SK-MEL-5 (cell line): ENCODE measurements at regions not wholly inside any gene's neighbourhood (a gene's known extent, or its start where the extent isn't known, plus 50 kb on each side); places are given as distances from the start of the nearest gene placed in this dataset.

ENCODE experiments used
- DNase-seq: peaks from one replicate; pipeline ENCODE4 v3.0.0-alpha.2; 2016; ENCODE audit warnings: low read depth, low spot score
- in situ Hi-C: cut with HindIII; loops from 2 replicates; pipeline ENCODE4 v1.10.0; 2016; ENCODE audit warnings: low sequenced_read_pairs, high pct_unique_total_duplicates, low pct_unique_long_range_greater_than_20kb

DNA sequence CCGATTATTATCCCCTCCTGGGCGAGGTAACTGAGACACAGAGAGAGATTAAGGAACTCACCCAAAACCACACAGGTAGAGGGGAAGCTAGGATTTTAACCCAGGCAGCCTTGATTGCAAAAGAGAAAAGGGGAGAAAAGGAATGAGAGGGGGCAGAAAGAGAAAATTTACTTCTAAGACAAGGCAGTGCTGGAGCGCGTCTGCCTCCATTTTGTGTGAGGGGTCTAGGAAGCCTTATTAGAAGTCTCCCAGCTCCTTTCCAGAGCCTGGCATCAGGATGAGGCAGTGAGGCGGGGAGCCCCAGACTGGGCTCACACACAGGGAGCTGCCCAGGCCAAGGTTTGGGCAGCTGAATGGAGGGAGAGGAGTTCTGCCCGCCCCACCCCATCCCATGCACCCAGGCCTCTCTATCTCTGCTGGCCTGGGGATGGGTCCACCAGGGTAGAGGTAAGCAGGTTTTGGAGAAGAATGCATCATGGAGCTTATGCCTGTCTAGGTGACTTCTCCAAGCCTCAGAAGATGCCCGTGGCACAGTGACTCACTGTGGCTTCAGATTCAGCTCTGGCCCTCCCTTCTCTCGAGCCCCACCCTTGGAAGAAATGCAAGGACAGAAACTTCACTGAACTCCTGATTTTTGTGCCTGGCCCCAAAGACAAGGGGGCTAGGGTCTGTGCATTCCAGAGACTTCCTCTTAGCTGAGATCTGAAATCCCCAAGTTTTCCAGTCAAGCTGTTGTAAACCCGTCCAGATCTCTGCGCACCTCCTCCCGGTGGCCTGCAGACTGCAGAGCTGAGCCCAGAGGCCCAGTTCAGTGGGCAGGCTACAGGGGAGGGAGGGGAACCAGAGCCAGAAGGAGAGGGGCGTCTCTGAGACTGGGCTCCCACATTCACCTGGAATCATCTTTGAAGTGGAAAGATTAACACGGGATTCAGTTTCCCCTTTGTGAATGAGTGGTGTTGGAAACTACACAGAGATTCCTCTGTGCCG lies 95.1 kb upstream of the CDH5 start:
- in situ Hi-C loops: no loop called here
- no peak for DNase-seq

- in situ Hi-C loops: no loop called here
- peak; percentile 66 for DNase-seq
Observed at GRCh38 chr16:66270333-66270927, 96.1 kb upstream of the CDH5 start.

DNA sequence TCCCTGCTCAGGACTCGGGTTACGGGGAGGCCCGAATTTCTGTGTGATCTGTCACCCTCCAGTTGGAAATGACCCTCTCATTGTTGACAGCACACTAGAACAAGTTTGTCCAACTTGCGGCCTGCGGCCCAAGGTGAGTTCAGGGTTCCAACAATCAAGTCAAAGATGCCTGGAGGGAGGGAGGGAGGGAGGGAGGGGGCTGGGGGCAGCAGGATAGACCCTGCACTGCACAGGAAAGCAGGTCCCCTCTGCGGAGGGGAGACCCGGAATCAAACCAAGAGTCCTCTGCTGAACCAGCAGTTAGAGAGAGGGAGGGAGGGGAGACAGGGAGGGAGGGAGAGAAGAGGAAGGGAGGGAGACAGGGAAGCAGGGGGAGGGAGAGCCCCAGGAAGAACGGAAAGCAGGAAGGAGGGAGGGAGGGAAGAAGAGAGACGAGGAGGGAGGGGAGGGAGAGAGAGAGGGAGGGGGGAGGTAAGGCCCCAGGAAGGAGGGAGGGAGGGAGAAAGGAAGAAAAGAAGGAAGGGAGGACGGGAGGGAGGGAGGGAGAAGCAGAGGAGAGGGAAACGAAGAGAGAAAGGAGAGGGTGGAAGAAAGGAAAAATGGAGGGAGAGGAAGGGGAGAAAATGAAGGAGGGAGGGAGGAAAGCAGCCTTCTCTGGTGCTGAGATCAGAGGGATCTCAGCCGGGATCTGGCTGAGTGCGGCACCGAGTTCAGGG lies 96.7 kb upstream of the CDH5 start:
- in situ Hi-C loops: no loop called here

GRCh38 chr16:66267292-66268014 lies 99.0 kb upstream of the CDH5 start:
- in situ Hi-C loops: no loop called here

More for the DNA sequence above, 96.7 kb upstream of the CDH5 start:
- DNase-seq: no peak

DNA sequence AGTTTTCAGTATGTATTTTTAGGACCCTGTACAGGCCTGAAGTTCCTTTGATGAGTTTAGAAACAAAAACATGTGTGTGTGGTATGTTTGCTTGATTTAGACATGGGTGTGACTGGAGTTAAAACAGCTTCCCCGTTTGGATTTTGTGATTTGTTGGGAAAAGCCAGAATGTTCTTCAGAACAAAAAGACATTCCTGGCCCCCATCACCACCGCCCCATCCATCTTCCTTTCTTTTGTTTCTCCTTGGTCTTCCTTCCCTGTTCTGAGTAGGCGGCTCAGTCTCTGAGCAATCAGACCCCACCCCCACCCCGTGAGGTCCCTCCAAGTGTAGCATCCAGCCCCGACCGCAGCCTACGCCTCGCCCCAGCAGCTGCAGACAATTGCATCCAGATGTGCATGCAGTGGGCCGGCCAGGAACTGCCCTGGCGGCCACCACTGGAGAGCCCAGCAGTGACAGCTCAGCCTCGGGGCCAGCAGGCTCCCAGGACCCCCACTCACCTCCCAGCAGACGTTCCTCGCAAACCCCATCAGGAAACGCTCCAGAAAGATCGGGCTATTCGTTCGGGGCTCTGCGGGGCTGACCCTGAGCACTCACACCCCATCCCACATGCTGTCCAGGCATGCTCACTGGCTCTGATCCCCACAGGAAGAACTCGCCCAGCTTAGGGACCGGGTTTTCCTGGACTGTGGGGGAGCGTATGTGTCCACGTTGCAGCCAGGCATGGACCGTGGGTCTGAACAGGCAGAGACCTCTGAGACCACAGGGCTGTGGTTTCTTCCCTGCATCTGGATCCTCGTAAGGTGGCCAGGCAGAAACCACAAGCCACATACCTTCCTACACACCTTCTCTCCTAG lies 99.8 kb upstream of the CDH5 start:
- in situ Hi-C loops: no loop called here
- DNase-seq: no peak

More at GRCh38 chr16:66267292-66268014, 99.0 kb upstream of the CDH5 start:
- DNase-seq: no peak

DNA sequence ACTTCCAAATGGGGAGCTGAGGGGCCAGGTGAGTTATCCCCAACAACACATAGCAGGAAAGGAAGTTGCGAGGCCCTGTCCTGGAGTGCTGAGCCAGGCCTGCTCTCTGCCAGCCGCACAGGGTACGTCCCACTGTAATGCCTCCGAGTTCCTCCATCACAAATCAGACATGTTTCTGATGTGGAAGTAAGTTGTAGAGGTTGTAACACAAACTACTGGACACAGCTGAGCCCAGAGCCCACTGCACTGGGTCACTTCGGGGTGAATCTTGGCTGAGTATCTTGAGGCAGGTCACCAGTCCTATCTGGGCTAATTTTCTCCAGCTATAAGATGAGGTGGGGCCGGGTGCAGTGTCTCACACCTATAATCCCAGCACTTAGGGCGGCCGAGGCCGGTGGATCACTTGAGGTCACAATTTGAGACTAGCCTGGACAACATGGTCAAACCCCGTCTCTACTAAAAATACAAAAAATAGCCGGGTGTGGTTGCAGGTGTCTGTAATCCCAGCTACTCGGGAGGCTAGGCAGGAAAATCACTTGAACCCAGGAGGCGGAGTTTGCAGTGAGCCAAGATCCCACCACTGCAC lies 100.8 kb upstream of the CDH5 start:
- in situ Hi-C loops: no loop called here
- DNase-seq: no peak

DNA sequence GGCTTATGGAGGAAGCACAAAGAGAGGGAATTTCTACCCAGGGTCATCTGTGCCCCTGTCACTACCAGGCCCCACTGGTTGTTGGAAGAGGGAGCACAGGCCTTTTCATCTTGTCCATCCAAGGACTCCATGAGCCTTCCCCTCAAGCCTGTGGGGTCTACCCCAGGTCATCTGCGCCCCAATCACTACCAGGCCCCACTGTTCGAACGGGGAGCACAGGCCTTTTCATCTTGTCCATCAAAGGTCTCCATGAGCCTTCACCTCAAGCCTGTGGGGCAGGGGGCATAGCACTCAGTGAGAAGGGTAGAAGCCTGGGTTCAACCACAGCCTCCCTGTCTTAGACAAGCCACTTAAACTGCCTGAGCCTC lies 101.5 kb upstream of the CDH5 start:
- DNase-seq: no peak
- in situ Hi-C loops: no loop called here

- in situ Hi-C loops: no loop called here
- no peak for DNase-seq
Observed at GRCh38 chr16:66264311-66265047, 102.0 kb upstream of the CDH5 start.

DNA sequence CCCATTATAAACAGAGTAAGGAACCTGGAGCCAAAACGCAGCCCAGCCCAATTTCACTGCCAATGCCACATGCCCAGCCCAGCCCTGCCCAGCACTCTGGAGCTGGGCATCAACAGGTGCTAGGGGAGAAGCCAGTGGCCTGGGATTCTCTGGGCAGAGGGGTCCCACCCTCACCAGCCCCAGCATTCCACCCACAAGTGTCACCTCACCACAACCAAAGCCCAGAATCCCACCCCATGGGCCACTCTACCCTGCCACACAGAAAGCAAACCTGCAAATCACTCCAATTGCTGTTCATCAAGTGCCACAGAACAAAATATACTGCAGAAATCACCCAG lies 102.5 kb upstream of the CDH5 start:
- no peak for DNase-seq
- in situ Hi-C loops: no loop called here

GRCh38 chr16:66263168-66263972 lies 103.1 kb upstream of the CDH5 start:
- in situ Hi-C loops: no loop called here
- DNase-seq: no peak

DNA sequence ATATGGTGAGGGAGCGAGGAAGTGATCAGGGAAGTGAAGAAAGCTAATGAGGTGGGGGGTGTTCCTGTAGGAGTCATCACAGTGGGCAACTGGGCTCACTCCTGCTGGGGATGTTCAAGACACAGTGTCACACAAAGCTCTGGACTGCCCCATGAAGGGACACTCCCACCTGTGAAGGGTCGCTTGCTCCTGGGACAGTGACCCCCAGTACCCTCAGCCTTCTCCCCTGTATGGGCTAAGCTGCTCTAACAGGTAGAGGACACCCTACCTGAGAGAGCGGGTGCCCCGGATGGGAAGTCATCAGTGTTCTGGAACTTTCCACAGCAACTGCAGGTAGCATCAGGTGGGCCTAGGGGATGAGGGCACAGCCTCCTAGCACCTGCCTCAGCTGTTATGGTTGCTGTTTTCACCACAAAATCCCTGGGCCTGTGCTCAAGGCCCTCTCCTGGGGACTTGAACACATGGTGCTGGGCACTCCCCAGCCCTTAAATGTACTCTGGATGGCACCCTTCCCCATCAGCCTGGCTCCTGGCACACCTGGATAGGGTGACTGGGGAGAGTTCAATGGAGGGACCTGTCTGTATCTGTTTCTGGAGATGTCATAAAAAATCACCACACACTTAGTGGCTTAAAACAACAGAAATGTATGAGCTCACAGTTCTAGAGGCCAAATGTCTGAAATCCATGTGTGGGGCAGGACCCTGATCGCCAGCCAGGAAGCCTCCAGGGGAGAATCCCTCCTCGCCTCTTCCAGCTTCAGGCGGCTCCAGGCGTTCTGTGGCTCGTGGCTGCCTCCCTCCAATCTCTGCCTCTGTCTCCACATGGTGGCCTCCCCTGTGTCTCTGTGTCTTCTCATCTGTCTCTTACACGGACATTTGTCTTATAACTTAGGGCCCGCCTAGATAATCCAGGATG lies 104.0 kb upstream of the CDH5 start:
- in situ Hi-C loops: no loop called here
- no peak for DNase-seq

- in situ Hi-C loops: no loop called here
- DNase-seq: no peak
Observed at GRCh38 chr16:66261826-66262225, 104.7 kb upstream of the CDH5 start.

DNA sequence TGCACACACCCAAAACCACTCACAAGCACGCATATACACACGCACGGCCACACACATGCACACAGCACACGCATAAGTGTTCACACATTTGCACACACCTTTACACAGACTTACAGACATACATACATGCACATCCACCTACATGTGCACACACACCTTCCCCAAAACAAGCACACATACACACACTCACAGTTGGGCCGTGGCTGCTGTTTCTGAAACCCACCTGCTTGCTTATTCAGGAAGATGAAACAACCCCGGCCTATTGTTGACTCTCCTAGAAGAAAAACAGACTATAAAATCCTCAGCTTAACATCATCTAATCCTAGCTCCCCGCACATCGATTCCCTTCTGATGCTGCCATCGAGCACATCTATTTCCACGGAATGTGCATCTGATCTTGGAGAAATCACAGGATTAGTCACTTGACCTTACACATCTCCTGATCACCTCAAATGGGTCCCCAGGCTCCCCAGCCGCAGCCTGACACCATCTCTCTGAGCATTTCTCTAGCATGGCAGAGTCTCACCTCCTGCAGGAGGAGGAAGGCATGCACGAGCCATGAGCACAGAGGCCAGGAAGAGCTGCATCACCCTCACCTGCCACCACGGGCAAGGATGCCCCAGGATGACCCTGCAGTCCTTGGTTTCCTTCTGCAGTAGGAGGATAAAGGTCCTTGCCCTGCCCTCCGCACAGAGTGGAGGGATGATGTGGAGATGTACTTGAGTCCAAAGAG lies 105.8 kb upstream of the CDH5 start:
- in situ Hi-C loops: no loop called here

More for the DNA sequence above, 105.8 kb upstream of the CDH5 start:
- DNase-seq: no peak
